Smooth muscle cell (in vitro differentiated cells): ENCODE measurements at regions not wholly inside any gene's neighbourhood (a gene's known extent, or its start where the extent isn't known, plus 50 kb on each side); places are given as distances from the start of the nearest gene placed in this dataset.

Experiments
- DNase-seq: peaks from one replicate; lab custom pipeline; 2025; ENCODE audit not compliant: unreplicated experiment; lab: John Stamatoyannopoulos, UW
- H2AFZ ChIP-seq: fragments of 200-600 bp; sonication (generic); 2 replicates; pipeline ENCODE4 v1.6.0; 2016; ENCODE audit warnings: antibody characterized with exemption, low read depth, mild to moderate bottlenecking
- H3F3A ChIP-seq: fragments of 200-600 bp; sonication (generic); 2 replicates; pipeline ENCODE4 v1.6.0; 2017; ENCODE audit warnings: antibody characterized with exemption, low read depth
- H3K27ac ChIP-seq: fragments of 200-600 bp; sonication (generic); 2 replicates; pipeline ENCODE4 v1.5.1; 2016; ENCODE audit warnings: low read depth, mild to moderate bottlenecking
- H3K27me3 ChIP-seq: fragments of 200-600 bp; sonication (generic); 2 replicates; pipeline ENCODE4 v1.6.1; 2016; ENCODE audit warnings: low read depth, mild to moderate bottlenecking
- H3K36me3 ChIP-seq: fragments of 200-600 bp; sonication (generic); 2 replicates; pipeline ENCODE4 v1.5.1; 2016; ENCODE audit warnings: low read depth
- H3K4me1 ChIP-seq: fragments of 200-600 bp; sonication (generic); 2 replicates; pipeline ENCODE4 v1.5.1; 2016; ENCODE audit warnings: low read depth
- H3K4me2 ChIP-seq: fragments of 200-600 bp; sonication (generic); 2 replicates; pipeline ENCODE4 v1.6.0; 2016; ENCODE audit warnings: mild to moderate bottlenecking
- H3K4me3 ChIP-seq: fragments of 200-600 bp; sonication (generic); 2 replicates; pipeline ENCODE4 v1.5.1; 2016; ENCODE audit warnings: mild to moderate bottlenecking
- H3K79me2 ChIP-seq: fragments of 200-600 bp; sonication (generic); 2 replicates; pipeline ENCODE4 v1.6.0; 2016; ENCODE audit warnings: low read depth, mild to moderate bottlenecking
- H3K9ac ChIP-seq: fragments of 200-600 bp; sonication (generic); 2 replicates; pipeline ENCODE4 v1.6.0; 2016; ENCODE audit warnings: low read depth
- H3K9me3 ChIP-seq: fragments of 200-600 bp; sonication (generic); replicated peaks from 2 replicates; pipeline ENCODE4 v1.5.1; 2016; ENCODE audit warnings: low read depth
- H4K20me1 ChIP-seq: fragments of 200-600 bp; sonication (generic); 2 replicates; pipeline ENCODE4 v1.6.0; 2016; ENCODE audit warnings: low read depth
- WGBS: methylation state at CpG from one replicate; pipeline ENCODE4 v1.1.7; 2016; ENCODE audit warnings: low lambda C conversion rate; 5-methylcytosine and 5-hydroxymethylcytosine counted together
- TF ChIP-seq, protein P1 (sequence below): fragments of 200-600 bp; sonication (generic); IDR thresholded peaks from 2 replicates; pipeline ENCODE4 v1.5.1; 2017; ENCODE audit warnings: borderline replicate concordance, mild to moderate bottlenecking, antibody characterized with exemption; ENCODE audit not compliant: insufficient read depth, poor library complexity, severe bottlenecking

DNA sequence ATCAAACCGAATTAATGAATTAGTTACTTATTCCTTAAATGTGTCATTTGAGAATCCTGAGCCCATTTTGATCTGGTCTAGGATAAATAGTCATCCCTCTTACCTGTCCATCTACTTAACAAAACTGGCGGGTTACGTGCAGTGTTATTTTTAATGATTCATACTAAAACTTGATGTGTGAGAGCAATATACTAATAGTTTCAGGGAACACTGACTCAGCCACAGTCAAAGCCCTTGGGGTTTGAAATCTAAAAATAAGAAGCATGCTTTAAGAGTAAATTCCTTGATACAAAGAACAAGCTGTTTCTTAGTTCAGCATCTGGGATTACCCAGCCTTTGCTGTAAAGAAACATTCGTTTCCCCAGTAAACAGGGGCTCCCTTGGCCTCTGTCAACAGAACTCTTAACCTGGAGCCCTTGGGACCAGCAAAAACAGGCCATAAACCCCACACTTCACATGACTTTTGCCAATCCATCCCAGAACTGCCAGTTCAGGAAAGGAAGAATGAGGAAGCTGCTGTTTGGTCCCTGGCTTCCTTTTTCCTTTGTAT is 370.6 kb upstream of the IGFBP3 start:
- TF ChIP-seq, protein P1, sequence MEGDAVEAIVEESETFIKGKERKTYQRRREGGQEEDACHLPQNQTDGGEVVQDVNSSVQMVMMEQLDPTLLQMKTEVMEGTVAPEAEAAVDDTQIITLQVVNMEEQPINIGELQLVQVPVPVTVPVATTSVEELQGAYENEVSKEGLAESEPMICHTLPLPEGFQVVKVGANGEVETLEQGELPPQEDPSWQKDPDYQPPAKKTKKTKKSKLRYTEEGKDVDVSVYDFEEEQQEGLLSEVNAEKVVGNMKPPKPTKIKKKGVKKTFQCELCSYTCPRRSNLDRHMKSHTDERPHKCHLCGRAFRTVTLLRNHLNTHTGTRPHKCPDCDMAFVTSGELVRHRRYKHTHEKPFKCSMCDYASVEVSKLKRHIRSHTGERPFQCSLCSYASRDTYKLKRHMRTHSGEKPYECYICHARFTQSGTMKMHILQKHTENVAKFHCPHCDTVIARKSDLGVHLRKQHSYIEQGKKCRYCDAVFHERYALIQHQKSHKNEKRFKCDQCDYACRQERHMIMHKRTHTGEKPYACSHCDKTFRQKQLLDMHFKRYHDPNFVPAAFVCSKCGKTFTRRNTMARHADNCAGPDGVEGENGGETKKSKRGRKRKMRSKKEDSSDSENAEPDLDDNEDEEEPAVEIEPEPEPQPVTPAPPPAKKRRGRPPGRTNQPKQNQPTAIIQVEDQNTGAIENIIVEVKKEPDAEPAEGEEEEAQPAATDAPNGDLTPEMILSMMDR: no peak
- H3K79me2 ChIP-seq: no peaks in the 10 kb centered on the region
- no peaks in the 10 kb centered on the region for H3K27me3 ChIP-seq
- no peaks in the 10 kb centered on the region for H3K36me3 ChIP-seq
- peak overlapping the region; percentile 72 for H3K9ac ChIP-seq
- DNase-seq: no peak
- H2AFZ ChIP-seq: peak overlapping the region; percentile 79
- no peaks in the 10 kb centered on the region for H3K9me3 ChIP-seq
- H4K20me1 ChIP-seq: no peaks in the 10 kb centered on the region
- peaks cover 10% of the 10 kb centered on the region for H3F3A ChIP-seq
- WGBS: 38% methylated on average over 4 of the region's 4 CpGs
- H3K4me1 ChIP-seq: peaks cover 18% of the 10 kb centered on the region
- H3K4me2 ChIP-seq: peak overlapping the region; percentile 62
- peak overlapping the region; percentile 87 for H3K27ac ChIP-seq
- H3K4me3 ChIP-seq: no peak overlapping the region

DNA sequence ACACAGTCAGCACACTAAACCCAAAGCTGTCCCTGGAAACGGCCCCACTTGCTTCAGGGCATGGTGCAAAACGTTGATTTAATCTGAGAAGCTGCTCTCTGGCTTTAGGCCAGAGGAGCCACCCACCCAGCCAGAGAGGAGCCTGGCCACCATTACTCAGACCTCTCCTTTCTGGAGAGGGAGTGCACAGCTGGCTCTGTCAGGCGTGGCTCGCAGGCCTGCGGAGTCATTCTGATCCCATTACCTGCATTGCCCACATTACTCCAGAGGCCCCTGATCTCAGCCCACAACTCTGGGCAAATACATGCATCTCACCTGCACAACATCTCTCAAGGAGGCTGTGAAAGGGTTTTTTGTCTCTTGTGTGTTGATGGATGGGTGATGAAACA is 370.0 kb upstream of the IGFBP3 start:
- Histone ChIP-seq H3K4me2 (peak overlapping the region; percentile 62), H3K79me2 (no peaks in the 10 kb centered on the region), H3K4me3 (no peak overlapping the region), H3K27ac (peak overlapping the region; percentile 87), H3K4me1 (peaks cover 18% of the 10 kb centered on the region), H4K20me1 (no peaks in the 10 kb centered on the region), H3K36me3 (no peaks in the 10 kb centered on the region), H3K27me3 (no peaks in the 10 kb centered on the region), H3F3A (peaks cover 10% of the 10 kb centered on the region), H3K9ac (peak overlapping the region; percentile 72), H3K9me3 (no peaks in the 10 kb centered on the region), H2AFZ (peak overlapping the region; percentile 79)
- no peak for DNase-seq
- TF ChIP-seq, protein P1: no peak
- WGBS: 12% methylated on average over 5 of the region's 5 CpGs

DNA sequence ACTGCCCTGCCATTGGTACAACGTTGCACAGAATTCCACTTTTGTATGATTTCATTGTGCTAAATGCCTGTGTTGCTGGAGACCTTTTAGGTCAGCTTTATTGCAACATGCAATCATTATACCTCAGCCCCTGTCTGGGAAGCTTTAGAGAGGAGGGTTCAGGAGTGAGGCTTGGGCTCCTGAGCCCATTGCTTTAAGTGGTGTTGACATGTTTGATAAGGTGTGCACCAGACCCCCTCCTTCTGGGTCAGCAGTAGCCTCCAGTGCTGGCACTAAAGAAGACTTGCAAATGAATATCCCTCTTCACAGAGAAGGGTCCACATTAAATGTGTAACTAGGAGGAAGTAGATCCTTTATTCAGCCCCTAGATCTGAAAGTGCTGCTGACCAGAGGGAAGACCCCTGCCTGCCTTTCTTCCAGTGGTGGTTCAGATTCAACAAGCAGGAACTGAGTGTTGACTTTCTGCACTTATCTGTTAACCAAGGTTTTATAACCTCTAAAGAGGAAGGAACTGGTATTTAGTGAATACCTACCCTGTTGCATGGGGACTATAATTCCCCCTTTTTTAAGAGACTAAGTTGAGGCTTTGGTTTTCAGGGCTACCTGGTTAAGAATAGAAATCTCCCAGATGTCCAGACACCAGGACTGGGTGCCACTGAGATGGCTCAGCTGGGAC is 369.4 kb upstream of the IGFBP3 start:
- H3K27ac ChIP-seq: peak overlapping the region; percentile 87

More for the DNA sequence above, 369.4 kb upstream of the IGFBP3 start:
- DNase-seq: no peak
- peak overlapping the region; percentile 79 for H2AFZ ChIP-seq
- H3K79me2 ChIP-seq: no peaks in the 10 kb centered on the region
- peaks cover 18% of the 10 kb centered on the region for H3K4me1 ChIP-seq
- H3K9me3 ChIP-seq: no peaks in the 10 kb centered on the region
- peaks cover 10% of the 10 kb centered on the region for H3F3A ChIP-seq
- no peaks in the 10 kb centered on the region for H4K20me1 ChIP-seq
- TF ChIP-seq, protein P1: no peak
- no peak overlapping the region for H3K4me3 ChIP-seq
- no peaks in the 10 kb centered on the region for H3K27me3 ChIP-seq
- 54% methylated on average over 1 of the region's 1 CpG for WGBS
- peak overlapping the region; percentile 62 for H3K4me2 ChIP-seq
- peak overlapping the region; percentile 72 for H3K9ac ChIP-seq
- H3K36me3 ChIP-seq: no peaks in the 10 kb centered on the region
